HG03066 (cell line): ENCODE measurements at regions not wholly inside any gene's neighbourhood (a gene's known extent, or its start where the extent isn't known, plus 50 kb on each side); places are given as distances from the start of the nearest gene placed in this dataset.
"Not testable (repeated sequence)": the region's sequence is repeated elsewhere in the genome, so short reads cannot be mapped to it uniquely, and the experiment has no call there.

Experiments used
- ATAC-seq: cut with Tn5 transposase; IDR thresholded peaks from one replicate; pipeline ENCODE4 v1.9.1; 2021; ENCODE audit warnings: low read depth; ENCODE audit not compliant: unreplicated experiment

- ATAC-seq = no peak
Observed at GRCh38 chr3:164779816-164780215, 298.5 kb downstream of the SI start.

- ATAC-seq = no peak
Observed at GRCh38 chr3:164752812-164753211, 325.5 kb downstream of the SI start.

GRCh38 chr3:164748626-164749025 is 329.7 kb downstream of the SI start:
- no peak for ATAC-seq

- ATAC-seq = no peak
Observed at GRCh38 chr3:164741869-164742268, 336.4 kb downstream of the SI start.

GRCh38 chr3:164737174-164737573 is 341.1 kb downstream of the SI start:
- no peak for ATAC-seq

GRCh38 chr3:164732166-164732565 is 346.1 kb downstream of the SI start:
- no peak for ATAC-seq

- ATAC-seq = no peak
Observed at GRCh38 chr3:164730815-164731360, 347.4 kb downstream of the SI start.

- no peak for ATAC-seq
Observed at GRCh38 chr3:164723396-164723795, 354.9 kb downstream of the SI start.

GRCh38 chr3:164702808-164703207 is 375.5 kb downstream of the SI start:
- not testable (repeated sequence) for ATAC-seq

- no peak for ATAC-seq
Observed at GRCh38 chr3:164687902-164688301, 390.4 kb downstream of the SI start.

GRCh38 chr3:164687211-164687610 is 391.1 kb downstream of the SI start:
- no peak for ATAC-seq

GRCh38 chr3:164683489-164683888 is 394.8 kb downstream of the SI start:
- ATAC-seq = no peak

GRCh38 chr3:164679245-164679644 is 399.1 kb downstream of the SI start:
- ATAC-seq = no peak

GRCh38 chr3:164677317-164677716 is 401.0 kb downstream of the SI start:
- ATAC-seq = no peak

GRCh38 chr3:164673738-164674137 is 404.6 kb downstream of the SI start:
- ATAC-seq = no peak

GRCh38 chr3:164658125-164658524 is 420.2 kb downstream of the SI start:
- ATAC-seq = no peak

- ATAC-seq = no peak
Observed at GRCh38 chr3:164657631-164658030, 420.7 kb downstream of the SI start.

GRCh38 chr3:164655462-164655861 is 422.8 kb downstream of the SI start:
- no peak for ATAC-seq

GRCh38 chr3:164641071-164641470 is 437.2 kb downstream of the SI start:
- ATAC-seq = no peak

GRCh38 chr3:164640591-164640990 is 437.7 kb downstream of the SI start:
- ATAC-seq = no peak

- no peak for ATAC-seq
Observed at GRCh38 chr3:164620956-164621355, 457.3 kb downstream of the SI start.

GRCh38 chr3:164620423-164620822 is 457.9 kb downstream of the SI start:
- ATAC-seq = no peak

- ATAC-seq = no peak
Observed at GRCh38 chr3:164612751-164613150, 465.5 kb downstream of the SI start.
